Kidney (tissue), 13 donors: ENCODE measurements at regions not wholly inside any gene's neighbourhood (a gene's known extent, or its start where the extent isn't known, plus 50 kb on each side); places are given as distances from the start of the nearest gene placed in this dataset.
"Not testable (repeated sequence)": the region's sequence is repeated elsewhere in the genome, so short reads cannot be mapped to it uniquely, and the experiment has no call there.

ENCODE experiments used
- DNase-seq, 5 donors: peaks; one replicate each; pipeline ENCODE4 v3.0.0-alpha.2; 2013 to 2020
- FAIRE-seq: peaks from 2 replicates; lab custom pipeline; 2012; peaks lifted over from hg19 to GRCh38; lab: Jason Lieb, UNC
- H3K27ac ChIP-seq, 2 donors: one replicate each; pipeline ENCODE4 v1.7.0; 2013; ENCODE audit warnings: low read depth in 2 of 2, low read length in 2 of 2, inconsistent platforms in 1 of 2
- H3K27me3 ChIP-seq: one replicate; pipeline ENCODE4 v1.7.1; 2013; ENCODE audit warnings: low read length, inconsistent platforms; ENCODE audit not compliant: control insufficient read depth, insufficient read depth
- H3K36me3 ChIP-seq, 3 donors: one replicate each; pipeline versions ENCODE4 v1.7.0 to v1.7.1; 2013; ENCODE audit warnings: low read length in 3 of 3, control low read depth in 1 of 3, inconsistent platforms in 1 of 3; ENCODE audit not compliant: insufficient read depth in 3 of 3, control insufficient read depth in 2 of 3
- H3K4me1 ChIP-seq, 3 donors: one replicate each; pipeline versions ENCODE4 v1.7.0 to v1.7.1; 2013; ENCODE audit warnings: low read length in 3 of 3, inconsistent platforms in 1 of 3, low read depth in 1 of 3; ENCODE audit not compliant: control insufficient read depth in 2 of 3, insufficient read depth in 2 of 3
- H3K4me3 ChIP-seq, 3 donors: one replicate each; pipeline versions ENCODE4 v1.7.0 to v1.8.1; 2013; ENCODE audit warnings: low read length in 3 of 3, control low read depth in 1 of 3, inconsistent platforms in 1 of 3
- H3K9ac ChIP-seq, 3 donors: one replicate each; pipeline versions ENCODE4 v1.7.0 to v1.7.1; 2013; ENCODE audit warnings: low read length in 3 of 3, control low read depth in 1 of 3, inconsistent platforms in 1 of 3
- H3K9me3 ChIP-seq, 3 donors: one replicate each; pipeline versions ENCODE4 v1.7.0 to v1.7.1; 2013; ENCODE audit warnings: low read length in 3 of 3, control low read depth in 1 of 3, inconsistent platforms in 1 of 3; ENCODE audit not compliant: control insufficient read depth in 2 of 3, insufficient read depth in 1 of 3
- intact Hi-C: fragments of 100-400 bp; cut with DNase I; formaldehyde crosslinking; loops from one replicate; pipeline ENCODE4 v1.11.1; 2022
- TF ChIP-seq, protein P1 (sequence below): IDR thresholded peaks from 3 replicates; pipeline ENCODE4 v1.5.1; 2012; ENCODE audit warnings: mild to moderate bottlenecking, moderate library complexity, borderline replicate concordance; ENCODE audit not compliant: insufficient read depth; ENCODE audit errors: extremely low read depth
- donor health status: control.
- donor health status: control.
- donor health status: control.
- donor health status: control.
- donor health status: control.
- donor health status: DM: yes; HTN: yes; CAD: no.
- donor health status: Normal renal cell carcinoma (clear cell type).

DNA sequence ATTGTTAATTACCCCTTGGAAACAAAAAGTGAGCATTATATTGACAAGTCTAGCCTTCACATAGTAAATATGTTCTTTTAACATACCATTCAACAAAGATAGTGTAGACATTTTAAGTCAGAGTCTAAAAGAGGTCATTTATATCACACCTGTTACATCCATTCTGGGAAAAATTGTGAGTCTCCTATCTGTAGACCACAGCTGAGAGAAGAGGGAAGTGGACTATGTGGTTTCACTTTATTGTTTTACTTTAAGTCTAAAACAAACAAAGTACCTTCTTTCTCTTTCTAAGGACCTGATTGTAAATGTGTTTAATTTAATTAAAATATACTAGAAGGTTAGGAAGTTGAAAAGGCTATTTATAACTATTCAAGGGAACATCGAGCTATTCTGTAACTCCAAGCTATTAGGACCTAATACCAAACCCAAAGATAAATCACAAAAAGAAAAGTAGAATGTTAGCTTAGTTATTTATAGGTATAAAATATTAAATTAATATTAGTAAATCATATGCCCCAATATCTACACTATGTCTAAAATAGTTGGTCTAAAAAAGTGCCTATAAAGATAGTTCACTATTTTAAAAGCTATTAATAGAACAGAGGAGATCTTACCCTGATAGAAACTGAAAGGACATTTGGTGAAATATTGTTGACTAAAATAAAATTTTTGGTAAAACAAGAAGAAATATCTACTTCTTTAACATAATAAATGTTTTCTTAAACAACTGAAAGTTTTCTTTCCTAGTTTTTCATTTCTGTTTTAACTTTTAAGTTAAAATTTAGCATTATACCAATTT, 134.9 kb downstream of the TMEM167A start:
- Histone ChIP-seq H3K4me1 (no peaks in the 10 kb centered on the region), H3K27ac (no peak overlapping the region), H3K36me3 (no peaks in the 10 kb centered on the region), H3K9ac (no peak overlapping the region), H3K27me3 (no peaks in the 10 kb centered on the region), H3K4me3 (no peak overlapping the region), H3K9me3 (no peaks in the 10 kb centered on the region)
- TF ChIP-seq, protein P1, sequence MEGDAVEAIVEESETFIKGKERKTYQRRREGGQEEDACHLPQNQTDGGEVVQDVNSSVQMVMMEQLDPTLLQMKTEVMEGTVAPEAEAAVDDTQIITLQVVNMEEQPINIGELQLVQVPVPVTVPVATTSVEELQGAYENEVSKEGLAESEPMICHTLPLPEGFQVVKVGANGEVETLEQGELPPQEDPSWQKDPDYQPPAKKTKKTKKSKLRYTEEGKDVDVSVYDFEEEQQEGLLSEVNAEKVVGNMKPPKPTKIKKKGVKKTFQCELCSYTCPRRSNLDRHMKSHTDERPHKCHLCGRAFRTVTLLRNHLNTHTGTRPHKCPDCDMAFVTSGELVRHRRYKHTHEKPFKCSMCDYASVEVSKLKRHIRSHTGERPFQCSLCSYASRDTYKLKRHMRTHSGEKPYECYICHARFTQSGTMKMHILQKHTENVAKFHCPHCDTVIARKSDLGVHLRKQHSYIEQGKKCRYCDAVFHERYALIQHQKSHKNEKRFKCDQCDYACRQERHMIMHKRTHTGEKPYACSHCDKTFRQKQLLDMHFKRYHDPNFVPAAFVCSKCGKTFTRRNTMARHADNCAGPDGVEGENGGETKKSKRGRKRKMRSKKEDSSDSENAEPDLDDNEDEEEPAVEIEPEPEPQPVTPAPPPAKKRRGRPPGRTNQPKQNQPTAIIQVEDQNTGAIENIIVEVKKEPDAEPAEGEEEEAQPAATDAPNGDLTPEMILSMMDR, result no peak
- peak; percentile 76 for FAIRE-seq
- DNase-seq, result no peak
- intact Hi-C loops, result no loop called here

DNA sequence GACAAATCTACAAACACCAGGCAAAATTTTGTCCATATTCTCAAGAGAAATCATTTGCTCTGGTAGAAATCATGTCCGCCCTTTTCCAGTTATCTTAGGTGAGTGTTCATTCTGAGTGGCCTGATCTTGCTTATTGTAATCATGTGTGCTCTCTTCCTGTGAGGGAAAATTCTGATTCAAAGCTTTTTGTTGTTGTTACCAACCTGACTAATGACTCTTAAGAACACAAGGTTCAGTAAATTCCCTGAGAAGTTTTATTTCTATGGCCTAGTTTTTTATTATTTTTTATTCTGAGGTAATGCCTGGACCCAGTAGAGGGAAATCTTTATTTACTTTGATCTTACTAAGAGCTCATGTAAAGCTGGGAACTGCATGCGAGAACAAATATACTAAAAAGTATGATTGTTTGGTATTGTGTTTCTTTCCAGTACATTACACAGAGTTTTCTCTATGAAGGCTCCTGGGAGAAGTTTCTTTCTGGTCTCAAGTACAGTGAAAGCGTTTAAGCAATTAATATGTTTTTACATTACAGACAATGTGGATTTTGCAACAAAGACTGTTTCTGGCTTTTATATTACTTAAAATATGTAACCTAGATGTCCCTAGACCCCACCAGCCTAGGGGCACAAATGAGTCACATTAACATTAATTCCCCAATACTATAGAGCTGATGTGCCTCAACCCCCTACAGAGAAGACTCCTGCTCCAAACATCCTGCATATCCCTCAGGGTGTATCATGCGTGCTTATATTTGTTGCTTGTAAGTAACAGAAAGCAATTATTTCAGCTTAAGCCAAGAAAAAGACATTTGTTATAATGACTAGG, 138.1 kb downstream of the TMEM167A start:
- Histone ChIP-seq H3K9me3 (no peaks in the 10 kb centered on the region), H3K27ac (no peak overlapping the region), H3K36me3 (no peaks in the 10 kb centered on the region), H3K4me1 (no peaks in the 10 kb centered on the region), H3K4me3 (no peak overlapping the region), H3K9ac (no peak overlapping the region), H3K27me3 (no peaks in the 10 kb centered on the region)
- DNase-seq, result no peak
- TF ChIP-seq, protein P1, result no peak
- FAIRE-seq, result no peak
- intact Hi-C loops, result no loop called here

DNA sequence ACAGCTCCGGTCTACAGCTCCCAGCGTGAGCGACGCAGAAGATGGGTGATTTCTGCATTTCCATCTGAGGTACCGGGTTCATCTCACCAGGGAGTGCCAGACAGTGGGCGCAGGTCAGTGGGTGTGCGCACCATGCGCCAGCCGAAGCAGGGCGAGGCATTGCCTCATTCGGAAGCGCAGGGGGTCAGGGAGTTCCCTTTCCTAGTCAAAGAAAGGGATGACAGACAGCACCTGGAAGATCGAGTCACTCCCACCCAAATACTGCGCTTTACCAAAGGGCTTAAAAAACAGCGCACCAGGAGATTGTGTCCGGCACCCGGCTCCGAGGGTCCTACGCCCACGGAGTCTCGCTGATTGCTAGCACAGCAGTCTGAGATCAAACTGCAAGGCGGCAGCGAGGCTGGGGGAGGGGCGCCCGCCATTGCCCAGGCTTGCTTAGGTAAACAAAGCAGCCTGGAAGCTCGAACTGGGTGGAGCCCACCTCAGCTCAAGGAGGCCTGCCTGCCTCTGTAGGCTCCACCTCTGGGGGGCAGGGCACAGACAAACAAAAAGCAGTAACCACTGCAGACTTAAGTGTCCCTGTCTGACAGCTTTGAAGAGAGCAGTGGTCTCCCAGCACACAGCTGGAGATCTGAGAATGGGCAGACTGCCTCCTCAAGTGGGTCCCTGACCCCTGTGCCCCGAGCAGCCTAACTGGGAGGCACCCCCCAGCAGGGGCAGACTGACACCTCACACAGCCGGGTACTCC, 144.5 kb downstream of the TMEM167A start:
- H3K9ac ChIP-seq, H3K4me3 ChIP-seq, H3K4me1 ChIP-seq, H3K36me3 ChIP-seq, DNase-seq, H3K27ac ChIP-seq, intact Hi-C loops, FAIRE-seq, H3K9me3 ChIP-seq, H3K27me3 ChIP-seq: not testable (repeated sequence)

DNA sequence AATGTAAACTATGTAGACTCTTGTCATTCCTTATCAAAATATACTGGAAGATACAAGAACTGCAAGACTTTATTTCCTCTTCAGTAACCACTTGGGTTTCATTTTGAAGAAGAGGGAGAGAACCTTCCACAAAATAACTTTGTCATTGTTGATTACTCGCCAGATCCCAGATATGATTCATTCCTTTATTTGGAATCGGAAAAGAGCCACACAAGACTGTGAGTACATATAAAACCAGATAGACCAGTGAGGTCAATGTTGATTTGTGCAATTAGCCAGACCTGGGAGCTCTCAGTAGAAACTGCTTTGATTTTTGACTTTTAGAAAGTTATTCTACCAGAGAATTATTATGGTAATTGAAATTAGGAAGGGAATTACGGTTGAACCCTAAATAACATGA, 146.1 kb downstream of the TMEM167A start:
- TF ChIP-seq, protein P1, result no peak
- intact Hi-C loops, result no loop called here
- Histone ChIP-seq H3K27ac (no peak overlapping the region), H3K4me3 (no peak overlapping the region), H3K36me3 (no peaks in the 10 kb centered on the region), H3K9ac (no peak overlapping the region), H3K9me3 (no peaks in the 10 kb centered on the region), H3K27me3 (no peaks in the 10 kb centered on the region), H3K4me1 (no peaks in the 10 kb centered on the region)
- FAIRE-seq (no peak), DNase-seq (no peak)
